Stimulated activated CD8-positive, alpha-beta memory T cell treated with anti-CD3 and anti-CD28 coated beads, Interleukin-7, amount 100 ng/mL, for 1 hour (primary cell): ENCODE measurements at regions not wholly inside any gene's neighbourhood (a gene's known extent, or its start where the extent isn't known, plus 50 kb on each side); places are given as distances from the start of the nearest gene placed in this dataset.
"Not testable (repeated sequence)": the region's sequence is repeated elsewhere in the genome, so short reads cannot be mapped to it uniquely, and the experiment has no call there.

Source experiments
- DNase-seq, 2 donors: peaks; one replicate each; pipeline ENCODE4 v3.0.0-alpha.2; 2020; ENCODE audit warnings: low read depth in 2 of 2

DNA sequence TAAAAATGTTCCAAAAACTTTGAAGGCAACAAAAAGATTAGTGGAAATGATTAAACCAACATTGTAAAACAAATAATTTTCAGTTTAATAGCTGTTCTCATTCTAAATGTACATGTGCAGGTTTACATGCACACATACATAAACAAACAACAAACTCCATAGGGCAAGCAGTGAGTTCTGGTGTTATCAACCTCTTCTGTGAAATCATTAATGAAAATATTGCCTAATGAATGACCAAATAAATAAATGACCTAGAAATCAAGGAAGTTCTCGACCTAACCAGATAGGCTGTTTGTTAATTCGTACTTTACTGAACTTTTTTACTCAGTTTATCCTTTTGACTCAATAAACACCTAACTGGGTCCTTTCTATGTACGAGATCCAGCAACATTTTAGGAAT, 165.5 kb upstream of the RORB start:
- DNase-seq: no peak

DNA sequence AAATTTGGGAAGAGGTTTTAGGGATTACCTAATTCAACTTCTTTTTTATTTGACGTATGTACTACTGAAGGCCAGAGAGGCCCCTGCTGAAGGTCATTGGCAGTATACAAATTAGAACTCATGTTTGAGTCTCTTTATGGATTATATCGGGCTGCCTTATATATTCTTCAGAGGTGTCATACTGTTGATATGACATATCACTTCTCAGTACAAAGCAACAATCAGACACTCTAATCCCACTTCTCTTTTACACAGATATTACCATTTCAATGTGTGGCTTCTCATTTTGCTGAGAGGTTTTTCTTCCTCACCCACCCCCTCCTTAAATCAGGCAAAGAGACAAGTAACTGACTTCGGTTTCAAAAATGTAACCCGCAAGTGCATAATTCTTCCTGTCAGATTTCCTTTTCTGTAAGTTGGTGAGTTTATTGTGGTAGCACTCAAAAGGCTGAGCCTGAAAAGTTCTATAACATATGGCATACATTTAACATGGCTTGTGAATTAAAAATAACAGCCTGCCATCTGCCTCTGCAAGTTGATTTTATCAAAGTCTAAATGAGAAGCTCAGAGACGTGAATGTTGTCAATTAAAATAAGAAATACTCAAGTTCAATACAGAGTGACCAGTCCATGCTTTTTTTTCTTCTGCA, 163.6 kb upstream of the RORB start:
- no peak for DNase-seq

DNA sequence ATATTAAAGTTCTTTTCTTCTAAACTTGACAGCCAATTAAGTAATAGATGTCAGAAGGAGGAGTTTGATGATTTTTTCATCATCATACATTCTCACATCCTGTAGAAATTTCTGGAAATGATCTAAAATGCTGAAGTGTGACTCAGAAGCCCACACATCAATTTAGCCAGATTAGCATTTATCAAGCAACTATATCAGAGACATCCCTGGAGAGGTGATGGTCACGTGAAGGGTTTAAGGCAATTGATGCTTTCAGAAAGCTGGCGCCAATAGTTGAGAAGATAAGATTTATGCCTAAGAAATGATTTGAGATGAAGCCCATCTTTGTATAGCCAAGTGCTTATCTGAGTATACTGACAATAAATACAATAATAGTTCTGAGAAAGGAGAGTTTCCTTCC, 162.9 kb upstream of the RORB start:
- no peak for DNase-seq

DNA sequence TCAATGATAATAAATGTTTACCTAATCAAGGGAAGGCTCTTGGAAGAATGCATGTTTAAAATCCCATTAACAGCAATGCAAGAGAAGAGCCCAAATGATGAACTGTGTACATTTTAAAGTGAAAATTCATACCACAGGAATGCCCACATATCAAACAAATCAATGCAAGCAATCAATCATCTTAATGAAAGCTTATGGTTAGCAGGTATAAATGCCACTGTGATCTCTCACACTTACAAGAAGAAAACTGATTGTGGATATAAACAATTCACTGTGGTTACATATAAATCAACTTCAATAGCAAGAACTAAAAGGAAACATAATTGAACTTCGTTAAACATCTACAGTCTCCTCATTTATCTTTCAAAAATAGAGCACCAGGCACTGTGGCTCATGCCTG, 161.0 kb upstream of the RORB start:
- no peak for DNase-seq

DNA sequence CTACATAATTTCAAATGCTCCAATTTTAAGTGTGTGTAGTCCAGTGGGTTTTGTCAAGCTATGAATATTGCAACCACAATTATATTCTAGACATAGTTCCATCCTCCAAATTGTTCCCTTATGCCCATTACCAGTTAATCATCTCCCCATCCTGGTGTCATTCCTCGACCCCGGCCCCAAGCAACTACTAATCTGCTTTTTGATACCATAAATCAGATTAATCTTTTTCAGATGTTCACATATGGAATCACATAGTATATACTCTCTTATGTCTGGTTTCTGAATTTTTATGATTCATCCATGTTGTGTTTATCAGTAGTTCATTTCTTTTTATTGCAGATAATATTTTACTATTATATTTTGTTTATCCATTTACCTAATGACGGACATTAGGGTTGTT, 148.4 kb upstream of the RORB start:
- no peak for DNase-seq

DNA sequence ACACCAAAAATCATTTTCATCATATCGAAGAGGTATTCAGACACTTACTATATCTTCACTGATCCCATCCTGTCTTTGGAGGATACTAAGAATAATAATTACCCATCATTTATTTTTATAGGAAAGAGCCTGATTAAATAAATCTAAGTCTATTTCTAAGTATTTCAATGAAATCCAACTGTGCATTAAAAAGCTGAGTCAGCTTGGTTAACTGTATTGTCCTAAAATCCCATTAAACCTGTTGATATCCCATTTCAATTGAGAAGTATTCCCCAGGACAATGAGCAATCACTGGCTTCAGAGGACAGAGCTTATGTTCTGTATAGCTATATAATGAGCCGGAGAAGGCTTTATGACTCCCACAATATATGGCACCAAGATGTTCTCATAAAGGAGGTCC, 142.0 kb upstream of the RORB start:
- DNase-seq: no peak

DNA sequence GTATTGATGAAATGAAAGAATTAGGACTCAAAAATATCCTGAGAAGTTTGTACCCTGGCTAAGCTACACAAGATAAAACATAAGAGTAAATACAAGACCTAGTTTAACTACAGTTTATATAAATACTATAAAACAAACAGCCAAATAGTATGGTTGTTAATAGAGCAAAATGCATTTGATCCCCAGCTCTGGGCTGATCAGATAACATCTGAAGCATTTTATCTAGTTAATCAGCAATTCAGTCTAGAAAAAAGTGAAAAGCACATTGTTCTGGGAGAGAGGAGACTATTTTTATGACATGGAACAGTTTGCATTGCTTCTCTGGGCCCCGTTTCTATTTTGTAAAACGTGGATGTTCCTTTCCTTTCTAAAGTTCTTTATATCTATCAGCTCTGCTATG, 139.6 kb upstream of the RORB start:
- DNase-seq: no peak

DNA sequence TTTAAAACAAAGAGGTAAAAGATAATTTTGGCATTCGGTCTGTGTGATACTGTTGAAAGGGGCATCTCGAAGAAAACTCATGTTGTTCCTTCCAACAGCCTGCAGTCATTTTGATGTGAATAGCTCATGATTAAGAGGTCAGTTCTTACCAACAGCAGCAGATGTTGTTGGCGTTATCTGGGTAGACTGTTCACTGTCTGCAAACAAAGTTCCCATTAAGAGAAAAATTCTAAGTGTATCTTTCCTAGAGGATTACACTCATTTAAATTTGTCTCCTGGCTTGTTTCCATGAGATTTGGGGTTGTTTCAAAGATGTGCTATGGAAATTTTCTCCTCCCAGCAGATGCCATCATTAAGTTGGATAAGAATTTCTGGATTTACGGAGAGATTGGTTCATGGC, 138.2 kb upstream of the RORB start:
- no peak for DNase-seq

DNA sequence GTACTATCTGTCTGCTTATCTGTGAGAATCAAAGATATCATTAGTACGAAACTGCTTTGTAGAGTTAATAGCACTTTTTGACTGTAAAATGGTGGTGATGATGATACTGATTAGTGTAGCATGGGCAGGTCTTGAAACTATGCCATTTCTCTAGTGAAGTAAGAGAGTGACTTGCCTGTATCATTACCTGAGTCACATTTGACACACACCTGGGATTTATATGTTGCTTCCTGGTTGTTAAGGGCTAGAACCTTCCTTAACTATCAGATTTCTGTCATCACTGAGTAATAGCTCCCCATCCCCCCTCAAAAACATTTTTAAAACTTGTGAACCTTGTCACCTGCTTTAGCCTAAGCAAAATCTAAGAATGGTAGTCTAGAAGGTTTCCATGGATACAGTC, 135.6 kb upstream of the RORB start:
- DNase-seq: no peak

DNA sequence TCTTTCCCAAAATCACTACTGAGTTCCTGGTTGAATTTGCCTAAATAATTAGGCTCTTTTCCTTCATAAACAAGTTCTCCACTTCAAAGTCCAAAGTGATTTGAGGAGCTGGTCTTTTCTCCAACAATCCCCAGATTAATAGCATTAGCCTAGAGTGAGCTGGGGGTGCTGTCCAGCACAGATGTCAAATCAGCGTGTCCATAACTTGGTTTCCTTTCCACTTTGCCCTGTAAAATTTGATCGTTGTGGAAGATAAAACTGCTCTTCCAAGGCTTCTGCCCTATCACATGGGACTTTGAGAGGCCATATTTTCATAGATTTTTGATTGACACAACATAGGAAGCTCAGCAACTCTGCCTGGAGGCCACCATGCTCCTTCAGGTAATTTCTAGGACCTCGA, 134.7 kb upstream of the RORB start:
- no peak for DNase-seq

DNA sequence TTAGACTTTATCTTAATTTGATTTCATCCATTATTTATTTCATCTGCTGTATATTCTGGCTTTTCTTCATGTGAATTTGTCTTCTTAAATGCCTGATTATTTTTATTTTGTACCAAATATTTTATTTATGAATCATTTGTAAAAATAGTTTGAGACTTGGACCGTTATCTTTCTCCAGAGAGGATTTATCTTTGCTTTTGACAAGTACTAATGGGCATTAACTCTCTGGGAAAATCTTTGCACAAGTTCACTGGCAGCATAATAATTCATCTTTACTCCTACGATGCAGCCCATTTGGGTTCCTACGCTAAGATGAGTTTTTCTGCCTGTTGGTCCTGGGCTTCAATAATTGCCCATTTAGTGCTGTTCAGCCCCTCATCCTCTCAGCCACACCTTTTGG, 131.0 kb upstream of the RORB start:
- DNase-seq: no peak

DNA sequence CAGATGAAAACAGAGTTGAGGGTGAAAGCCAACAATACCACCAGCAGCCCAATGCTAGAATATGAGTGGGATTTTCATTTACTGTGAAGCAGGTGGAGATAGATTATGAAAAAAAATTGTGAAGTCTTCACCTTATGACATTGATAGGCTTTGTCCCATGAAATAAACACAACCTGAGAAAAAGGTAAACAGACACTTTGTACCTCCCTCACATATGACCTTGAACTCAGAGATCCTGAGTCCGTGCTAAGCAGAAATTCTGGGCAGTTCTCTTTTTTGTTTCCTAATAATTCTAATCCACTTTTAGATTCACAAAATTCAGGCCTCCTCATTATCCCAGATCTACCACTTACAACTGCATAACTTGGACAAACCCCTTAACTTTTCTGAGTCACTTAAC, 127.3 kb upstream of the RORB start:
- DNase-seq: no peak

DNA sequence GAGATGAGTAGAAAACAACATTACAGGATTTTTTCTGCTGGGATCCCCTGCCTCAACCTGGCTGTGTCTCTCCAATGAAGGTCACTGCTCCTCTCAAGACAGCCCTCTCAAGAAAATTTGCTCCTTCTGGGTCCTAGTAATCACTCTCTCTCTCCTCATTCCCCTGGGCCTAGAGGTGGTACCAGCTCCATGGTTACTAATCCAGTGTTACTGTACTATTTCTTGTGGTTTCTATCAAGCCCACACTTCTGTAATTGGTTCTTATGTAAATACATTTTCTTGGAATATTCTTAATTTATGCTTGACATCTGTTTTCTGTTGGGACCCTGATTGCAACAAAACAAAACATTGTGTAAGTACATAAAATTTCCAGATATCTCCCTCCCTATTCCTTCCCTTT, 123.8 kb upstream of the RORB start:
- DNase-seq: no peak

DNA sequence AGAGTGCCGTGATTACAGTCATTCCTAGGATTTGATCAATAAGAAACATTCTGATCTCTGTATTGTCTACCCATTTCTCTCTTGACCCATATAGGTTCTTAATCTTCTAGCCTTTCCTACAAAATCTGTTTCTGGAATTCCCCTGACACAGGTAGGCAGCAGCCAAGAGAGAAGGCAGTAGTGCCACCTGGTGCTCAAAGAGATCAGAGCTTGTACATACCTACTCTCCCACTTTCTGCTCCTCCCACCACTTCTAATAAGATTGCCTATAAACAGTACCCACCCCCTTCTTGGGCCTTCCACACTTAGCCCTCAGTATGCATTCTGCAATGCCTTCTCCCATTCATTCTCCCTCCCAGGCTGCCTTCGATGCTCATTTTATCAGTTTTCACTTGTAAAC, 117.4 kb upstream of the RORB start:
- DNase-seq: no peak

DNA sequence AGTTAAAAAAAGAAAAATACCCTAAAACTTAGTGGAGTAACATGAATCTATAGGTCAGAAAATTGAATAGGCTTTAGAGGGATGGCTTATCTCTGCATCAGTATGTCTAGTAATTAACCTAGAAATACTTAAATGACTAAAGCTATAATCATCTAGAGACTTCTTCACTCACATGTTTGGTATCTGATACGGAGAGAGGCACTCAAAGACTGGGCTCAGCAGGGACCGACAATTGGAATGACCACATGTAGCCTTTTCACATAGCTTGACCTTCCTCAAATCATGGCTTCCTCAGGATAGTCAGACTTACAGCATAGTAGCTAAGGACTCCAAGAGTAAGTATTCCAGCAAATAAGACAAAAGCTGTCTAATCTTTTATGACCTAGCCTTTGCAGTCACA, 105.3 kb upstream of the RORB start:
- DNase-seq: no peak

DNA sequence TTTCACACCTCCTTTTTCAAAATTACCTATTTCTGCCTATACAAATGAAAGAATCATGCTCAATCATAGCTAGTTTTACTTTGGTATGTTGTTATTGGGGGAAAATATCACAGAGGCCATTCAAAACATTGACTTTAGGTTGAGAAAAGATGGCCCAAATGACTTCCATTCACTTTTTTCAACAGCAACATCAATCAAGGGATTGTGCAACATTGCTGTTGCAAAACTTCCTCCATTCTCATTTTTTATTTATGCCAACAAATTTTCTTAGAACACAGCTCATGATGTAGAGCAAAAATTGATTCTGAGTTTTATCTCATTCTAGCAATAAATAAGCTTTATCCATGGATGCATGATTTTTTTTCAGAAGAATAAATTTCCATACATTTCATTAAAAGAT, 93.6 kb upstream of the RORB start:
- no peak for DNase-seq

DNA sequence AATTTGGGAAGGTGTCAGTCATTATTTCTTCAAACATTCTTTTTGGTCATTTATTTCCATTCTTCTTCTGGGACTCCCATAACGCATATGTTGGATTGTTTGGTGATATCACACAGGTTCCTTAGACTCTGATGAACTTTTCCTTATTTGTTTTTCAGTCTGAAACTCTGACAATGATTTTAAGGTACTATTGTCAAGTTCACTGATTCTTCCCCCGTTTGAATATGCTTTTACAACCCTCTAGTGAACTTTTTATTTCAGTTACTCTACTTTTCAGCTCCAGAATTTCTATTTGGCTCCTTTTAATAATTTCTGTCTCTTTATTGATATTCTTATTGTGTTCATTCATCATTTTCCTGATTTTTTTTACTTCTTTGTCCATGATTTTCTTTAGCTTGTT, 92.5 kb upstream of the RORB start:
- DNase-seq: no peak

DNA sequence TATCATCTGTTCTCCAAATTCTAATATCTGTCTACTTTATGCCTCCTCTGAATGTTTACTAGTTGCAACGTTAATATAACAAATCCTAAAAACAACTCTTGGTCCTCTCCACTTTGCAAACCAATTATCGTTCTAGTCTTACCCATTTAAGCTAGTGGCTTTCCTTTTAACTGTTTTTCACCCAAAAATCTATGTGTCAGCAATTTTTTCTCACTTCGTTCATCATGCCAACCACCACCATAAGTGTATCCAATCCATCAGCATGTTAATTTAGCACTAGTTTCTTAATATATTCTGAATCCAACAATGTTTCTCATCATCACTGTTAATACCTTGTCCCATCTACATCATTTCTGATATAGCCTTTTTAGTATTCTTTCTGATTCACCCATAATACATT, 90.0 kb upstream of the RORB start:
- no peak for DNase-seq

DNA sequence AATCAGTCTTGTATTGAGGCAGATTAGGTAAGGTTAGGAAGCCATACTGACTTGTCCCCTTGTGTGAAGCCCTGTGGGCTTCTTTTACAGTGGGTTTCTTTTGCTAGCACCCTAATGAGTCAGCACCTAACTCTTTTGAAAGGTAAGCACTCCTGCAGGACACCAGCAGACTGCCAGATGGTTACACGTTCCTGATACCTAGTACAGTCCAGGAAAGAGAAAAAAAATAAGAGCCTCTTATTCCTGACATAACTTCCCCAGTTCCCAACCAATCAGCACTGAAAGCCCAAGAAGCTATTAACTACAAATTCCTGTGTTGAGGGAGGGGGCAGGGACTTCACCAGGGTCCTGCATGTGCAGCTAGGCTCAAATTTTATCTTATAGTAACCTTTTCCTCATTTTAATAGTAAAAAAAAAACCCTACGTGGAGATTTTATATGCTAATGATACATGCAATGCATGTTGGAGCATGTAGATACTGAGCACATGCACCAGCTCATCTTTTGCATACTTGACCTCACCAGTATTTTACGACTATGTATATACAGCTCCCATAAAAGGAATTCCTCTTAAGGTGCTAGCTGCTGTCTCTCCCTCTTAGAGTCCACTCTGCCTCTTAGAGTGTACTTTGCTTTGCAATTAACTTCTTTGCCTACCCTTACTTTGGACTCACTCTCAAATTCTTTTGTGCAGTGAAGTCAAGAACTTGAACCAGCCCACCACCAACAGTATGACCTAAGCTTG, 84.7 kb upstream of the RORB start:
- no peak for DNase-seq

DNA sequence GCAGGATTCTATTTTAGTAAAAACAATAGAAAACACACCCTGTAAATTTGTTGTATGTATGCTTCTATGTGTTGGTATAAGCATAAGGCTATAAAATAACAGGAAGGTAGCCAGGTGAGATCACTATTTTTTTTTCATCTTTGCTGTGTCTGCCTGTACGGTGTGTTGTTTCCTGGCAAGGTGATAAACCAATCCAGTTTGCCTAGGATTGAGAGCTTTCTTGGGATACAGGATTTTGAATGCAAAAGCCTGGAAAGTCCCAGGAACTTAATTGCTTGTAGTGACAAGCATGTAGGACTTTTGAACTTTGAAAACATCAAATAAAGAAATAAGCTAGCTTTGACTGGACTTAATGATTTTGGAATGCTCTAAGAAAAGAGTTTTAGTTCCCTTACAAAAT, 83.3 kb upstream of the RORB start:
- DNase-seq: no peak

DNA sequence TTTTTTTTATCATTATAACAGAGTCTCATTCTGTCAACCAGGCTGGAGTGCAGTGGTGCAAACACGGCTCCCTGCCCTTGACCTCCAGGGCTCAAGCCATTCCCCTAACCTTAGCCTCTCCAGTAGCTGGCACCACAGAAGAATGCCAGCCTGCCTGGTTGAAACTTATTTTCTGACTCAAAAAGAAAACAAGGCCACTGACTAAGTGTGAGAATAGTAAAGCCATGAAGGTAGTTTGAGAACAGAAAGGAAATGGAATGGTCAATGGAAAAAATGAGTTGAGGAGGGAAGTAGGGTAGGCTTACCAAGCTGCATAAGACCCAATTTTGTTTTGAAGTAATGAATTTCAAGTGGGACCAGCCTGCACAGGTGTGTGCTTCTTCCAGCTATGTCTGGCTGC, 82.8 kb upstream of the RORB start:
- no peak for DNase-seq

DNA sequence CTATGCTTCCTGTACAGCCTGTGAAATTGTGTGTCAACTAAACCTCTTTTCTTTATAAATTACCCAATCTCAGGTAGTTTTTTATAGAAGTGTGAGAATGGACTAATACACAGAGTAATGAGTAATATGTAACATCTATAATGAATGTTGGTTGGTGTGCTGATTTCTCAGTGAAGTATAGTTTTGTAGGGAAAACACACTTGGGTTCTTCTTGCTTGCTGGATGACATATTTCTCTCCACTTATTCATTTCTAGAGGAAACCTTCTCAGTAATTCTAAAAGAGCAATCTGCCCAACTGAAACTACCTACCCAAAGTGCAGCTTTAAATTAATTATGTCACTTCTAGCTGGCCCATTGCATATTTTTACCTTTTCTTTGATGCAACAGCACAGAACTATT, 81.1 kb upstream of the RORB start:
- no peak for DNase-seq

DNA sequence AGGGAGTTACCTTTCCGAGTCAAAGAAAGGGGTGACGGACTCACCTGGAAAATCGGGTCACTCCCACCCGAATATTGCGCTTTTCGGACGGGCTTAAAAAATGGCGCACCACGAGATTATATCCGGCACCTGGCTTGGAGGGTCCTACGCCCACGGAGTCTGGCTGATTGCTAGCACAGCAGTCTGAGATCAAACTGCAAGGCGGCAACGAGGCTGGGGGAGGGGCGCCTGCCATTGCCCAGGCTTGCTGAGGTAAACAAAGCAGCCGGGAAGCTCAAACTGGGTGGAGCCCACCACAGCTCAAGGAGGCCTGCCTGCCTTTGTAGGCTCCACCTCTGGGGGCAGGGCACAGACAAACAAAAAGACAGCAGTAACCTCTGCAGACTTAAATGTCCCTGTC, 72.6 kb upstream of the RORB start:
- not testable (repeated sequence) for DNase-seq

DNA sequence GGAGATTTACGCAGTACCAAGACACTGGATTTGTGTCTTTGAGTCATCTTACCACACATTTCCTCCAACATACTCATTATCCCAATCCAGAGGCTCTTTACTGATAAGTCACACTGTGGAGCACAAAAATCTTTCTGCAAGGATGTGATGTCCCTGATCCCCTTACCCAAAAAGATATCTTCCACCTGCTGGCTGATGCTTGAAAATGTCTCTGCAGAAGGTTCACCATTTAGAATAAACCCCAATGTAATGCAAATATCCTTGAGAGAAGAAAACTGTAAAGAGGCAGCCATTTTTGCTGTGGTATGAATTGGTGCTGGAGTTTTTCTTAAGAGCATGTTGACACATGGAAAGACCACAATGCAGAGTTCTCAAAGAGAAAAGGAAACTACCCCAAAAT, 65.7 kb upstream of the RORB start:
- DNase-seq: no peak
